K562 (cell line): ENCODE measurements at regions not wholly inside any gene's neighbourhood (a gene's known extent, or its start where the extent isn't known, plus 50 kb on each side); places are given as distances from the start of the nearest gene placed in this dataset.

ENCODE experiments used
- ATAC-seq: fragments of 200-7000 bp; cut with Tn5 transposase; 3 replicates; pipeline ENCODE4 v1.9.1; 2020; ENCODE audit warnings: moderate library complexity
- BruUV-seq: library from RNA; stranded (reverse); fragments of 400-500 nt; replicated peaks from 2 replicates; lab custom pipeline; 2021; lab: Mats Ljungman, UMichigan
- CTCF ChIA-PET: fragments of 300-600 bp; formaldehyde crosslinking; extraction: SDS; loops from one replicate; lab custom pipeline; 2021; ENCODE audit warnings: low intra/inter-chr PET ratio; lab: Yijun Ruan, JAX
- POLR2A ChIA-PET: fragments of 300-600, 350-650 bp; sonication (Branson Sonifier 250); formaldehyde crosslinking; extraction: SDS; loops from one replicate; lab custom pipeline; 2021; ENCODE audit warnings: antibody characterized with exemption, inconsistent platforms; lab: Yijun Ruan, JAX
- DNase-seq, 4 experiments: peaks; one replicate each; pipeline versions ENCODE4 v3.0.0 to v3.0.0-alpha.2; 2011 to 2018; ENCODE audit warnings: low spot score in 3 of 4, mixed read lengths in 3 of 4; ENCODE audit errors: extremely low read depth in 1 of 4
- FAIRE-seq: peaks from 2 replicates; lab custom pipeline; 2011; peaks lifted over from hg19 to GRCh38; lab: Jason Lieb, UNC
- H2AFZ ChIP-seq: 2 replicates; pipeline ENCODE4 v1.6.0; 2011; ENCODE audit warnings: low read depth, low read length, control low read depth, inconsistent platforms
- H3K27ac ChIP-seq: fragments of 200-600 bp; 3 replicates; pipeline ENCODE4 v1.8.0; 2011; ENCODE audit warnings: low read depth, mild to moderate bottlenecking, control low read depth, inconsistent platforms, low read length, moderate library complexity, mixed read lengths; ENCODE audit errors: extremely low read depth
- H3K27me3 ChIP-seq, 2 experiments: fragments of 300-600 bp in 1 of 2; 2 replicates in 1 of 2; 3 replicates in 1 of 2; pipeline versions ENCODE4 v1.6.0 to v1.8.0; 2011; ENCODE audit warnings: inconsistent platforms in 2 of 2, low read length in 2 of 2, mild to moderate bottlenecking in 1 of 2, mixed read lengths in 1 of 2, moderate library complexity in 1 of 2; ENCODE audit not compliant: control insufficient read depth in 2 of 2, insufficient read depth in 2 of 2
- H3K36me3 ChIP-seq: fragments of 300-600 bp; 3 replicates; pipeline ENCODE4 v1.8.0; 2011; ENCODE audit warnings: mild to moderate bottlenecking, low read length, inconsistent platforms; ENCODE audit not compliant: control insufficient read depth, insufficient read depth
- H3K4me1 ChIP-seq, 2 experiments: fragments of 200-600 bp in 1 of 2; replicated peaks in 1 of 2; 2 replicates in 1 of 2; 3 replicates in 1 of 2; pipeline versions ENCODE4 v1.5.1 to v1.8.0; 2011; ENCODE audit warnings: inconsistent platforms in 2 of 2, low read length in 2 of 2, mild to moderate bottlenecking in 1 of 2, mixed read lengths in 1 of 2, moderate library complexity in 1 of 2; ENCODE audit not compliant: control insufficient read depth in 2 of 2, insufficient read depth in 2 of 2
- H3K4me2 ChIP-seq: 2 replicates; pipeline ENCODE4 v1.6.1; 2011; ENCODE audit warnings: low read length, control low read depth, inconsistent platforms, mixed read lengths; ENCODE audit not compliant: insufficient read depth
- H3K4me3 ChIP-seq: fragments of 200-600 bp; sonication (generic), shearing (Covaris generic); 2 replicates; pipeline ENCODE4 v1.5.1; 2016; ENCODE audit warnings: control low read depth, inconsistent platforms
- H3K79me2 ChIP-seq: fragments of 200-600 bp; 3 replicates; pipeline ENCODE4 v1.8.0; 2011; ENCODE audit warnings: low read length, inconsistent platforms; ENCODE audit not compliant: control insufficient read depth, insufficient read depth
- H3K9ac ChIP-seq, 2 experiments: 2 replicates each; pipeline versions ENCODE4 v1.6.0 to v1.6.1; 2011; ENCODE audit warnings: low read depth in 2 of 2, low read length in 2 of 2, control low read depth in 1 of 2, inconsistent platforms in 1 of 2, mild to moderate bottlenecking in 1 of 2, mixed read lengths in 1 of 2; ENCODE audit not compliant: insufficient read depth in 1 of 2
- H3K9me1 ChIP-seq: one replicate; pipeline ENCODE4 v1.6.0; 2011; ENCODE audit warnings: inconsistent platforms, mild to moderate bottlenecking, low read length, moderate library complexity; ENCODE audit not compliant: control insufficient read depth, insufficient read depth
- H3K9me3 ChIP-seq: replicated peaks from 2 replicates; pipeline ENCODE4 v1.5.1; 2011; ENCODE audit warnings: low read depth, low read length, inconsistent platforms; ENCODE audit not compliant: control insufficient read depth, insufficient read depth
- H4K20me1 ChIP-seq: replicated peaks from 2 replicates; pipeline ENCODE4 v1.6.1; 2011; ENCODE audit warnings: low read length, inconsistent platforms, mixed read lengths; ENCODE audit not compliant: control insufficient read depth, insufficient read depth
- KDM1A ChIP-seq, 2 experiments: fragments of 450-650 bp; IDR thresholded peaks; 2 replicates each; pipeline ENCODE4 v1.6.1; 2016; ENCODE audit warnings: mild to moderate bottlenecking in 2 of 2
- U2AF2 ChIP-seq: fragments of 200-400 bp; formaldehyde crosslinking; optimal IDR thresholded peaks from 2 replicates; pipeline ENCODE3; 2017; ENCODE audit warnings: low read depth, mild to moderate bottlenecking, low read length
- ZBTB8A ChIP-seq: fragments of 450-650 bp; IDR thresholded peaks from 2 replicates; pipeline ENCODE4 v1.6.1; 2018; ENCODE audit warnings: mild to moderate bottlenecking, moderate library complexity; ENCODE audit not compliant: partially characterized antibody
- ZNF584 ChIP-seq: fragments of 200-800 bp; sonication (Bioruptor generic); IDR thresholded peaks from 2 replicates; pipeline ENCODE4 v1.6.1; 2016; ENCODE audit warnings: low read depth, mild to moderate bottlenecking, missing genetic modification characterization, missing compliant biosample characterization
- ZNF717 ChIP-seq: fragments of 250-450 bp; sonication (Bioruptor Pico); IDR thresholded peaks from 2 replicates; pipeline ENCODE4 v1.5.0; 2021
- ZNF76 ChIP-seq: fragments of 250-450 bp; sonication (Bioruptor Pico); IDR thresholded peaks from 2 replicates; pipeline ENCODE4 v1.4.0; 2020; ENCODE audit warnings: mild to moderate bottlenecking, moderate library complexity, borderline replicate concordance
- ZNF766 ChIP-seq: fragments of 200-800 bp; sonication (Bioruptor generic); conservative IDR thresholded peaks from 2 replicates; pipeline ENCODE4 v1.6.1; 2016; ENCODE audit warnings: missing genetic modification characterization, missing compliant biosample characterization
- WGBS: fragments of 100-300 bp; shearing (Covaris generic); methylation state at CpG from one replicate; pipeline ENCODE4 v1.1.6; 2016; ENCODE audit warnings: low coverage, mixed read lengths; ENCODE audit not compliant: insufficient coverage; ENCODE audit errors: missing lambda C conversion rate; 5-methylcytosine and 5-hydroxymethylcytosine counted together
- in situ Hi-C: fragments of 300-500 bp; cut with MboI; formaldehyde crosslinking; loops from 4 replicates; pipeline ENCODE4 v1.15.0; 2018; ENCODE audit warnings: inconsistent platforms, mixed read lengths
- intact Hi-C: fragments of 100-400 bp; cut with micrococcal nuclease; formaldehyde crosslinking; loops from 2 replicates; pipeline ENCODE4 v1.14.2; 2022
- TF ChIP-seq, protein P1 (sequence below): fragments of 200-800 bp; sonication (Bioruptor generic); IDR thresholded peaks from 2 replicates; pipeline ENCODE4 v1.6.1; 2016; ENCODE audit warnings: missing genetic modification characterization, missing compliant biosample characterization
- TF ChIP-seq, protein P2 (sequence below), 2 experiments: fragments of 450-650 bp in 1 of 2; sonication (generic) in 1 of 2; formaldehyde crosslinking in 1 of 2; IDR thresholded peaks in 1 of 2; conservative IDR thresholded peaks in 1 of 2; 2 replicates each; pipeline versions ENCODE4 v1.6.1 to v1.8.1; 2016 to 2023; ENCODE audit warnings: mild to moderate bottlenecking in 2 of 2, moderate library complexity in 2 of 2, inconsistent platforms in 1 of 2, missing genetic modification reagents in 1 of 2

DNA sequence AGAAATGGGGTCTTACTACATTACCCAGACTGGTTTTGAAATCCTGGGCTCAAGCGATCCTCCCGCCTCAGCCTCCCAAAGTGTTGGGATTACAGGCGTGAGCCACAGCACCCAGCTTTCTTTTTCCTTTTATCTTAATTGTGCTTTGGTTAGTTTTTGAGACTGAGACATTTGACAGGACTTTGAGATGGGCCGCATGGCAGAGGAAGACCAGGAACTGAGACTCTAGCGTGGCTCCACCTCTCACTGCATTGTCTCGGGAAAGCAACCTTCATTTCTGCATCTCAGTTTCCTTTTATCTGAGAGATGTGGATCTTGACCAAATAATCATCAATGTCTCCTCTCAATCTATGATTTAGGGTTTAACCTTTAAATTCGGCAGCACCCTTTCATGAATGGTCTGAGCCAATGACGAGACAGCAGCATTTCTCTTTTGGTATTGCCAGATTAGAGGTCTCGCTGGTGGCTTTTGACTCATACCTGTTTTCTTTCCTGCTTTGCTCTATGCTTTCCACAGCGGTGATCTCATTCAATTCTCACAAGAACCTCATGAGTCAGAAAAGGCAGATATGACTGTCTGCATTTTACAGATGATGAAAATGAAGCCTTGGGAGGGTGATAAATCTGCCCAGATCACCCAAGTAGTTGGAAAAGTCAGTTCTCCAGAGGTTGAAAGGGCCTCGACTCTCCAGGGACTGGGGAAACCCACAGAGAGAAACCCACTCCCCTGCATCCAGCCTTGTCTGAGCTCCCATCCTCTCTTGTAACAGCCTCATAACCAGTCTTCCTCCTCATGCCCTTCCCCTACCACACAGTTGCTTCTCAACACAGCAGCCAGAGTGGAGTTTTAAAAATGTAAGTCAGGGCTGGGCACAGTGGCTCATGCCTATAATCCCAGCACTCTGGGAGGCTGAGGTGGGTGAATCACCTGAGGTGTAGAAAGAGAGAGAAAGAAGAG lies 84.8 kb upstream of the FOXB1 start:
- Histone ChIP-seq H3K4me2 (no peak overlapping the region), H3K27ac (no peak overlapping the region), H3K4me3 (no peak overlapping the region), H3K4me1 (no peaks in the 10 kb centered on the region), H2AFZ (no peak overlapping the region), H4K20me1 (no peaks in the 10 kb centered on the region), H3K36me3 (no peaks in the 10 kb centered on the region), H3K9me1 (no peaks in the 10 kb centered on the region), H3K9me3 (no peaks in the 10 kb centered on the region), H3K79me2 (no peaks in the 10 kb centered on the region), H3K27me3 (peaks cover 0 to 7% of the 10 kb centered on the region in 2 experiments; a peak in 3 of 5 replicates), H3K9ac (no peak overlapping the region)
- intact Hi-C loops, result loop anchor here (5.0 to 10.0 kb wide), 3 partner anchors 224 to 408 kb away; no protein-coding TSS in a partner anchor
- DNase-seq, result no peak
- TF ChIP-seq ZNF584 (no peak), KDM1A (IDR thresholded peaks at IDR 0.05) (no peak), ZNF76 (no peak), U2AF2 (no peak), ZNF766 (no peak), ZBTB8A (no peak), ZNF717 (CRISPR knock-in tag) (no peak)
- TF ChIP-seq, protein P1, sequence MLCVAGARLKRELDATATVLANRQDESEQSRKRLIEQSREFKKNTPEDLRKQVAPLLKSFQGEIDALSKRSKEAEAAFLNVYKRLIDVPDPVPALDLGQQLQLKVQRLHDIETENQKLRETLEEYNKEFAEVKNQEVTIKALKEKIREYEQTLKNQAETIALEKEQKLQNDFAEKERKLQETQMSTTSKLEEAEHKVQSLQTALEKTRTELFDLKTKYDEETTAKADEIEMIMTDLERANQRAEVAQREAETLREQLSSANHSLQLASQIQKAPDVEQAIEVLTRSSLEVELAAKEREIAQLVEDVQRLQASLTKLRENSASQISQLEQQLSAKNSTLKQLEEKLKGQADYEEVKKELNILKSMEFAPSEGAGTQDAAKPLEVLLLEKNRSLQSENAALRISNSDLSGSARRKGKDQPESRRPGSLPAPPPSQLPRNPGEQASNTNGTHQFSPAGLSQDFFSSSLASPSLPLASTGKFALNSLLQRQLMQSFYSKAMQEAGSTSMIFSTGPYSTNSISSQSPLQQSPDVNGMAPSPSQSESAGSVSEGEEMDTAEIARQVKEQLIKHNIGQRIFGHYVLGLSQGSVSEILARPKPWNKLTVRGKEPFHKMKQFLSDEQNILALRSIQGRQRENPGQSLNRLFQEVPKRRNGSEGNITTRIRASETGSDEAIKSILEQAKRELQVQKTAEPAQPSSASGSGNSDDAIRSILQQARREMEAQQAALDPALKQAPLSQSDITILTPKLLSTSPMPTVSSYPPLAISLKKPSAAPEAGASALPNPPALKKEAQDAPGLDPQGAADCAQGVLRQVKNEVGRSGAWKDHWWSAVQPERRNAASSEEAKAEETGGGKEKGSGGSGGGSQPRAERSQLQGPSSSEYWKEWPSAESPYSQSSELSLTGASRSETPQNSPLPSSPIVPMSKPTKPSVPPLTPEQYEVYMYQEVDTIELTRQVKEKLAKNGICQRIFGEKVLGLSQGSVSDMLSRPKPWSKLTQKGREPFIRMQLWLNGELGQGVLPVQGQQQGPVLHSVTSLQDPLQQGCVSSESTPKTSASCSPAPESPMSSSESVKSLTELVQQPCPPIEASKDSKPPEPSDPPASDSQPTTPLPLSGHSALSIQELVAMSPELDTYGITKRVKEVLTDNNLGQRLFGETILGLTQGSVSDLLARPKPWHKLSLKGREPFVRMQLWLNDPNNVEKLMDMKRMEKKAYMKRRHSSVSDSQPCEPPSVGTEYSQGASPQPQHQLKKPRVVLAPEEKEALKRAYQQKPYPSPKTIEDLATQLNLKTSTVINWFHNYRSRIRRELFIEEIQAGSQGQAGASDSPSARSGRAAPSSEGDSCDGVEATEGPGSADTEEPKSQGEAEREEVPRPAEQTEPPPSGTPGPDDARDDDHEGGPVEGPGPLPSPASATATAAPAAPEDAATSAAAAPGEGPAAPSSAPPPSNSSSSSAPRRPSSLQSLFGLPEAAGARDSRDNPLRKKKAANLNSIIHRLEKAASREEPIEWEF, result no peak
- TF ChIP-seq, protein P2, sequence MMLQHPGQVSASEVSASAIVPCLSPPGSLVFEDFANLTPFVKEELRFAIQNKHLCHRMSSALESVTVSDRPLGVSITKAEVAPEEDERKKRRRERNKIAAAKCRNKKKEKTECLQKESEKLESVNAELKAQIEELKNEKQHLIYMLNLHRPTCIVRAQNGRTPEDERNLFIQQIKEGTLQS (IDR thresholded peaks at IDR 0.05), result peak; percentile 39; the same call in 1 of the 2 replicates
- TF ChIP-seq, protein P2 (CRISPR knock-in tag; conservative IDR thresholded peaks at IDR 0.05), result no peak
- ChIA-PET POLR2A (no interaction called here), CTCF (no interaction called here)
- no TSS peak for BruUV-seq
- no peak for ATAC-seq
- in situ Hi-C loops, result no loop called here
- 0% methylated on average over 11 of the region's 11 CpGs for WGBS
- FAIRE-seq, result no peak
